Neuron (in vitro differentiated cells): ENCODE measurements at regions not wholly inside any gene's neighbourhood (a gene's known extent, or its start where the extent isn't known, plus 50 kb on each side); places are given as distances from the start of the nearest gene placed in this dataset.

Experiments
- H2AFZ ChIP-seq: one replicate; pipeline ENCODE4 v1.6.1; 2013; ENCODE audit warnings: low read depth, mild to moderate bottlenecking, inconsistent platforms, low read length, moderate library complexity
- H3K27me3 ChIP-seq: one replicate; pipeline ENCODE4 v1.6.1; 2013; ENCODE audit warnings: low read length; ENCODE audit not compliant: insufficient read depth
- H3K36me3 ChIP-seq: one replicate; pipeline ENCODE4 v1.6.1; 2013; ENCODE audit warnings: low read length; ENCODE audit not compliant: insufficient read depth
- H3K4me1 ChIP-seq: one replicate; pipeline ENCODE4 v1.6.1; 2013; ENCODE audit warnings: low read length; ENCODE audit not compliant: insufficient read depth
- H3K4me3 ChIP-seq: 2 replicates; pipeline ENCODE4 v1.5.1; 2013; ENCODE audit warnings: mild to moderate bottlenecking, low read length, moderate library complexity
- H3K9me3 ChIP-seq: one replicate; pipeline ENCODE4 v1.6.1; 2013; ENCODE audit warnings: low read length

DNA sequence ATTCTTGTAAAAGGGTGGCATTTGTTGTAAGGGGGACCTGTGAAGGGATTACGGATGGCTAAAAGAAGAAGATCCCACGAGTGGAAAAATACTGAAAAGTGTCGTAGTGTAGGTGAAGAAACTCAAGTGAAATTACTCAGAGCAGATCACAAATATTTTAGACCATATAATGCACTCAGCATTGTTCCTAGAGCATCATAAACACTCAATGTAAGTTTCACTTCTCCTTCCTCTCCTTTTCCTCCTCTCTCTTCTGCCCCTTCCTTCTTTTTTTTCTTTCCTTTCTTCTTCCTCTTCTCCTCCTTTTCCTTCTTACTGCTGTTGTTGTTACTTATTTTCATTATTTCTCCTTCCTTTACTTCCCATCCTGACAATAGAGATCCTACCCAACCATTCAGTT, 445.6 kb downstream of the ADAMTS20 start:
- Histone ChIP-seq H3K27me3 (no peaks in the 10 kb centered on the region), H2AFZ (no peak overlapping the region), H3K4me3 (no peak overlapping the region), H3K36me3 (no peaks in the 10 kb centered on the region), H3K9me3 (no peaks in the 10 kb centered on the region), H3K4me1 (peaks cover 5% of the 10 kb centered on the region)

DNA sequence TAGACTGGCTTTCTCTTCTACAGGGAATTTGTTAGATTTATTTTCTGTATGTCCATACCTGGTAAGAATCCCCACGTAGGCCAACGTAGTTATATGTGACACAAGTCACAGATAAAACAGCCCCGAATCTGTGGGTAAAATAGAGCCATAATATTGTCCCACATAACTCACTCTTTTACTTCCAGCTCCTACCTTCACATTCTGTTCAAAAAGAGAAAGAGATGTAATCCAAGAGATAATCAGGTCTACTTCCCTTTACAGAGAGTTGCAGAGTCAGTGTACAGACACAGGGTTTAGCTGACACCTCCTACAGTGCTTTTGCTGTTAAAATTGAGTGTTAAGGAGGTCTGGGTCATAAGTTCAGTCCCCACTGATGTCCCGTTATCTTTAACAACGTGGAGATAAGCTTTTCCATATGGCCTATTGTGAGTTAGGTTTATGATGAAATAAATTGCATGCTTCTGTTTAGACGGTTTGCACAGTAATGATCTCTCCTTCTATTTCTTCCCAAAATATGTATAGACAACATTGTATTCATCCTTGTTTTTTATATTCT, 446.5 kb downstream of the ADAMTS20 start:
- Histone ChIP-seq H3K27me3 (no peaks in the 10 kb centered on the region), H2AFZ (no peak overlapping the region), H3K4me1 (peaks cover 5% of the 10 kb centered on the region), H3K9me3 (no peaks in the 10 kb centered on the region), H3K4me3 (no peak overlapping the region), H3K36me3 (no peaks in the 10 kb centered on the region)

- Histone ChIP-seq H3K27me3 (no peaks in the 10 kb centered on the region), H2AFZ (no peak overlapping the region), H3K9me3 (no peaks in the 10 kb centered on the region), H3K4me1 (peaks cover 5% of the 10 kb centered on the region), H3K36me3 (no peaks in the 10 kb centered on the region), H3K4me3 (no peak overlapping the region)
These were observed 447.5 kb downstream of the ADAMTS20 start for GRCh38 chr12:43104494-43104893.

DNA sequence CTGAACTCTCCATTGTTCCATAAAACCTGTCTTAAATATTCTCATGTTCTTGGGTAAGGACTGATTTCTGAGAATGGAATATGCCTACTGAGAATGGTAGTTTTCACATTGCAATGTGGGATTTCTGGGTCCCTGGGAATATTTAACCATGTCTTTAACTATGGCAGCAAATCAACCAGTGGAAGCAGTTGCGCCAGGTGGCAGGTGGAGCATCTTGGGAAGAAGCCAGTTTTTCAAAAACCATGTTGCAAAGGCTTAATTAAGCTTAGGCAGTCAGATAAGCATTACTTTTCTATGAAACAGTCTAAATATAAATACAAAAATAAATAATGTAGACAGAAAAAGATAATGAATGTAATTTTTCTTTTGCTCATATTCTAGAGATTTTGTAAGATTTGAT, 448.1 kb downstream of the ADAMTS20 start:
- Histone ChIP-seq H3K4me3 (no peak overlapping the region), H3K4me1 (peaks cover 5% of the 10 kb centered on the region), H3K9me3 (no peaks in the 10 kb centered on the region), H2AFZ (no peak overlapping the region), H3K36me3 (no peaks in the 10 kb centered on the region), H3K27me3 (no peaks in the 10 kb centered on the region)

DNA sequence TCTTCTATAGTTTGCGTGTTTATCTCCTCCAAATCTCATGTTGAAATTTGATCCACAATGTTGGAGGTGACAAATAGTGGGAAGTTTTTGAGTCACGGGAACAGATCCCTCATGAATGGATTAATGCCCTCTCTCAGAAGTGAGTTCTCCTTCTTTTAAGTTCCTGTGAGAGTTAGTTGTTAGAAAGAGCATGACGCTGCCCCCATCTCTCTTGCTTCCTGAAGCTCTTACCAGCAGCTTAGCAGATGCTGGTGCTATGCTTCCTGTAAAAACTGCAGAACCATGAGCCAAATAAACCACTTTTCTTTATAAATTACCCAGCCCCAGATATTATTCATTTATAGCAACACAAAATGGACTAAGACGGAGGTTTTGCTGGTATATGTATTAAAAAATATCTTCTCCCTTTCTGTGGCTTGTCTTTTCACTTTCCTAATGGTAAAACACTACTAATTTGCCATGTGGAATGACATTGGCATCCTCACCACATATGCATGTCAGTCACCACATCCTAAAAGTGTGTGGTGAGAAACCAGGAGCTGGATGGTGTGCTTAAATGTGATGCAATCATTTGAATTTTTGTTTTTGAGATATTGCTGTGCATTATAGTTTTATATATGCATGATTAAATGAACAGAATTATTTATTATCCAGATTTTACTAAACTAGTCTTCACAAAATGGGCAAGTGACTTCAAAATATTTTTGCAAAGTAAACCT, 449.3 kb downstream of the ADAMTS20 start:
- H3K36me3 ChIP-seq = no peaks in the 10 kb centered on the region
- no peaks in the 10 kb centered on the region for H3K27me3 ChIP-seq
- H3K4me3 ChIP-seq = no peak overlapping the region
- H3K4me1 ChIP-seq = no peaks in the 10 kb centered on the region
- H2AFZ ChIP-seq = no peak overlapping the region
- no peaks in the 10 kb centered on the region for H3K9me3 ChIP-seq

DNA sequence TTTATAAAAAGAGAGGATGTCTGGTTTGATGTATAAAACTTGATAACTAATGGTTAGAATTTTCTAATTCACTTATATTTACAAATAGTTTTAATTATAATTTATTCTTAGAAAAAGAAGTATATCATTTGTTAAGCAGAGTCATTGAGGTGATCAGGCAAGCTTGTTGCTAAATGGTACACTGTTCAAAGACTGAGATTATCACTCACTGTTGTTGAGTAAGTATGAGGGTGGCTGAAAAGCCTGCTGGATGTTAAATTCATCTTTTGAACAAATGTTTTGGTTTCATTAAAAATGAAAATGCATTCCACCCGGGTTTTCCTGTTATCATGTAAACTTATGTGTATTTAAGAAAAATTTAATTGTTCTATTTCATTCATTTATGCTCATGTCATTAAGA, 451.8 kb downstream of the ADAMTS20 start:
- Histone ChIP-seq H3K27me3 (no peaks in the 10 kb centered on the region), H3K9me3 (no peaks in the 10 kb centered on the region), H3K36me3 (no peaks in the 10 kb centered on the region), H3K4me3 (no peak overlapping the region), H3K4me1 (peaks cover 11% of the 10 kb centered on the region), H2AFZ (no peak overlapping the region)

DNA sequence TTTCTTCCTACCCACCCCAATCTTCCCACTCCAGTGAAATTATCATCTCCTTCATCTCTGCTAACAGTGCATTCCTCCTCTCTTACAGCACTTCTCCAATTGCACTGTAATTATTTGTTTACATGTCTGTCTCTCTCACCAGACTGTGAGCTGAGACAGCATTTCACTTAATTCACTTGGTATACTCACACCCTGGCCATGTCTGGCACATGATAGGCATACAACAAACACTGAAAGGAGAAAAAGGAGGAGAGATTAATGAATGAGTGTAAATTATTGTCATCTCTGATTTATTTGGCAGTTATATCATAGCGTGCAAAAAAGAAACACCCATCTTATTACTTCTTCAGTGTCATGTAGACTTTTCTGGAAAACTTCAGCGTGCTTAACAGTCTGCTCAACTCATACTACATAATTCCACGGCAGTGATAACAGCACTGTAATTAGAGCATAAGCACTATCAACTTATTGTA, 452.3 kb downstream of the ADAMTS20 start:
- Histone ChIP-seq H2AFZ (no peak overlapping the region), H3K4me3 (no peak overlapping the region), H3K9me3 (no peaks in the 10 kb centered on the region), H3K4me1 (peaks cover 11% of the 10 kb centered on the region), H3K36me3 (no peaks in the 10 kb centered on the region), H3K27me3 (no peaks in the 10 kb centered on the region)

DNA sequence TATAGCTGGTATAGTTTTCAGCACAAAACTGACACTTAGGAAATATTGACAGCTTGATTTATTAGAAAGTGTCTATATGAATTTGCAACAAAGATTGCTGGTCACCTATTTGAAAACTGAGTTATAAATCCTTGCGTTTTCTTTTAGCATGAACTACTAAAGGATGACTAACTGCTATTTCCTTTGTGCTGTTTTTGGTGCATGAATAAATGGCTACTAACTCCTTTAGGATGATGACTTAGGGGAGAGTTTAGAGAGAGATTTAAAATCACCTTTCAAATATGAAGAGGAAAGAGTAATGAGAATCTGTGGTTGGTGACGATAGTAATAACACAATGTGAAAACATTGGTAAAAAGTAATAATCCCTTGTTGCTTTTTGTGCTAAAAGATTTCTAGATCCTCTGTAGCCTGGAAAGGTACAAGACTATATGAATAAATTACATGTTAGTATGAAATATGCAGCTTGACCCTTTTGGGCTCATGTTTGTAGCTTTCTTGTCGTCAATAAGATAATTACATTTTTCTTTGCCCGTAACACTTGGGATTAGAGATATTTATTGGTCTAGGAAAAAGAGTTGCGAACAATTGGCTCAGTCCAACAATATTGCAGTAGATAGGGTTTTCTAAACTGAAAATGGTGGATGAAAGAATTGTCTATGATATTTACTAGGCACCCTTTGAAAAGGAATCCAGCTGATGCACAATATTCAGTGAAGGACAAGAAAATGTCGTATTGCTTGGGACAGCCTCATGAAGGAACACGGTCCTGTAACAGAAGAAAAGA, 453.0 kb downstream of the ADAMTS20 start:
- Histone ChIP-seq H3K27me3 (no peaks in the 10 kb centered on the region), H3K36me3 (no peaks in the 10 kb centered on the region)

DNA sequence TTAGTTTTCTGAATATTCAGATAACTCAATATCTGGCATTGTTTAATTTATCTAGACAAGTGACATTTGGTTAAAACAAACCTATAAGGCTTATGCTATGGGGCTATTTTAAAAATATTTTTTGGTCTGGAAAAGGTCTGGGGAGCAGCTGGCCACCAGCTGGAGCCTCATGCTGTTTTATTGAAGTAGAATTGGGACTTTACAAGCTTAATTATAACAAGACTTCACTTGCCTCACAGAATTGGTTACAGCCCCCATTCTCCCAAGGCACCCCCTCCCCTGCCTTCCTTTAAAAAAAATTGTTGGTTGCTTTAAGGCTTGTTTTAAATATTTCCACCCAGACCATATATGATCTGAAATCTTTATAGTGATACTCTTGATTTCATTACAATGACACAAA, 453.9 kb downstream of the ADAMTS20 start:
- no peaks in the 10 kb centered on the region for H3K36me3 ChIP-seq

More for the DNA sequence above, 453.0 kb downstream of the ADAMTS20 start:
- Histone ChIP-seq H3K9me3 (no peaks in the 10 kb centered on the region), H3K4me1 (peaks cover 11% of the 10 kb centered on the region), H2AFZ (no peak overlapping the region), H3K4me3 (no peak overlapping the region)

GRCh38 chr12:43097471-43097870, 454.5 kb downstream of the ADAMTS20 start:
- H3K4me3 ChIP-seq = no peak overlapping the region
- H3K27me3 ChIP-seq = no peaks in the 10 kb centered on the region
- H3K4me1 ChIP-seq = peaks cover 11% of the 10 kb centered on the region
- no peak overlapping the region for H2AFZ ChIP-seq
- H3K9me3 ChIP-seq = no peaks in the 10 kb centered on the region
- H3K36me3 ChIP-seq = no peaks in the 10 kb centered on the region

More for the DNA sequence above, 453.9 kb downstream of the ADAMTS20 start:
- H3K4me1 ChIP-seq = peaks cover 11% of the 10 kb centered on the region
- H3K4me3 ChIP-seq = no peak overlapping the region
- H3K9me3 ChIP-seq = no peaks in the 10 kb centered on the region
- H2AFZ ChIP-seq = no peak overlapping the region
- H3K27me3 ChIP-seq = no peaks in the 10 kb centered on the region

DNA sequence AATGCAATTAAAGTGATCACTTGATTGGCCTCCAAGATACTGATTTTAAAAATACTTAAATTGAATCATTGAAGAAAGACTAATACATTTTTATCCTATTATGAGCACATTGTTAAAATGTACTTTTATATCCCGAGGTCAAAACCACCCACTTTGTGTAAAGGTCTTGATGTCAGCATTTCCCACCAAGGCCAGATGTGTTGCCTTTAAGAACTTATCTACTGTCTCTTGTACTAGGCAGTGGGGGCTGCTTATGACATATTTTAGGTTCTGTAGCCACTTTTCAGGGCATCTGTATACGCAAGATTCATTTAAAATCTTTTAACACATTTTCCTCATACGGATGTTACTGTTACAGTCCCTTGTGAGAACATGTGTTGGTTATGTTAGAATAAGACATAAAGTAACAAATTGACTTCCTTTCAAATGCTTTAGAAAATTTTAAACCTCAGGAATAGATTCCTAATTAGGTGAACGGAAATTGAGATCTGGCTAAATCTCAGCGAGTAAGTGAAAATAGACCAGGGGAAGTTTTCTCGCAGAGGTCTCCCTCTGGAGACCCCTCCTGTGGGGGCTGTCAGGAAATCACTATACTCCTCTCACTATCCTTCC, 456.2 kb downstream of the ADAMTS20 start:
- Histone ChIP-seq H3K4me3 (no peak overlapping the region), H2AFZ (no peak overlapping the region), H3K9me3 (no peaks in the 10 kb centered on the region), H3K4me1 (peaks cover 11% of the 10 kb centered on the region), H3K27me3 (no peaks in the 10 kb centered on the region), H3K36me3 (no peaks in the 10 kb centered on the region)

DNA sequence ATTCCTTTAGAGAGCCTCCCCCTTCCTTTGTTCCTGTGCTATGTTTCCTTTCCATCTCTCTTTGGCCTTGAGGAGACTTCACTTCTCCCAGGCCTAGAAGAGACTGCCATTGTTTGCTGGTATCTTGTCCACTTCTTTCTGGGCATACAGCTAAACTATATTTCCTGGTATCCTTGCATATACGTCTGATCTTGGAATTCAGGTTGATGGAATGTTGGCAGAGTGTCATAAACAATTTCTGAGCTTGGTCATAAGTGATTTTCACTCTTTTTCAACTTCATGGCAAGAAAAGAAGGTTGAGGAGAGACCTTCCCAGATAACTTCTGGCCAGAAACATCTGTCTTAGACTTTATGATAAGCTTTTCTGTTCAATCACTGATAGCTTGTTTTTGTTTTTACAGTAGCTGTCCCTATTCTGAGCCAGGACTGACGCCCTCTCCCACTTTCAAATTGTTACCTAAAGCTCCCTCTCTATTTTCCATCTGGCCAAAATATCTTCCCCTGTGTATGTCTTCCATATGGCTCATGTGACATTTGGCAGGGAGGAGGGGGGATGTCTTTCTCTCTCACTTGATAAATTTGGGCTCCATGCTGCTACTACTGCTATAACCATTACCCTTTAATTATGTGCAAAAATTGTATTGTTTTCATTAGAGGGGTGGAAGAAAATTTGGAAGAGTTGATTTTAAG, 457.0 kb downstream of the ADAMTS20 start:
- peaks cover 11% of the 10 kb centered on the region for H3K4me1 ChIP-seq
- no peak overlapping the region for H3K4me3 ChIP-seq
- H3K36me3 ChIP-seq = no peaks in the 10 kb centered on the region
- H3K9me3 ChIP-seq = no peaks in the 10 kb centered on the region
- H2AFZ ChIP-seq = no peak overlapping the region
- H3K27me3 ChIP-seq = no peaks in the 10 kb centered on the region
